HuH-7 (cell line): ENCODE measurements at regions not wholly inside any gene's neighbourhood (a gene's known extent, or its start where the extent isn't known, plus 50 kb on each side); places are given as distances from the start of the nearest gene placed in this dataset.
A peak's percentile ranks its signal among the peaks of the same experiment; 100 is the strongest.

ENCODE experiments used
- DNase-seq: peaks from one replicate; pipeline ENCODE4 v3.0.0; 2011; ENCODE audit warnings: low spot score

- DNase-seq: no peak
Measured at GRCh38 chr9:90420211-90420610, 222.4 kb downstream of the DIRAS2 start.

GRCh38 chr9:90420768-90421513 is 221.7 kb downstream of the DIRAS2 start:
- no peak for DNase-seq

- no peak for DNase-seq
Measured at GRCh38 chr9:90421786-90422185, 220.8 kb downstream of the DIRAS2 start.

- no peak for DNase-seq
Measured at GRCh38 chr9:90423661-90424193, 218.9 kb downstream of the DIRAS2 start.

GRCh38 chr9:90428517-90428916 is 214.1 kb downstream of the DIRAS2 start:
- no peak for DNase-seq

- DNase-seq: no peak
Measured at GRCh38 chr9:90432951-90433350, 209.7 kb downstream of the DIRAS2 start.

GRCh38 chr9:90433398-90433941 is 209.2 kb downstream of the DIRAS2 start:
- DNase-seq: no peak

- no peak for DNase-seq
Measured at GRCh38 chr9:90441814-90442213, 200.8 kb downstream of the DIRAS2 start.

GRCh38 chr9:90442723-90443122 is 199.9 kb downstream of the DIRAS2 start:
- DNase-seq: no peak

- no peak for DNase-seq
Measured at GRCh38 chr9:90444609-90445204, 197.9 kb downstream of the DIRAS2 start.

- DNase-seq: no peak
Measured at GRCh38 chr9:90445391-90445790, 197.2 kb downstream of the DIRAS2 start.

- DNase-seq: no peak
Measured at GRCh38 chr9:90446200-90446948, 196.2 kb downstream of the DIRAS2 start.

GRCh38 chr9:90447773-90448172 is 194.9 kb downstream of the DIRAS2 start:
- no peak for DNase-seq

- no peak for DNase-seq
Measured at GRCh38 chr9:90449213-90449925, 193.3 kb downstream of the DIRAS2 start.

- DNase-seq: no peak
Measured at GRCh38 chr9:90451804-90452203, 190.8 kb downstream of the DIRAS2 start.

- no peak for DNase-seq
Measured at GRCh38 chr9:90455316-90455715, 187.3 kb downstream of the DIRAS2 start.

- no peak for DNase-seq
Measured at GRCh38 chr9:90457386-90458190, 185.0 kb downstream of the DIRAS2 start.

GRCh38 chr9:90458485-90458884 is 184.1 kb downstream of the DIRAS2 start:
- DNase-seq: peak; percentile 54

GRCh38 chr9:90459321-90459720 is 183.3 kb downstream of the DIRAS2 start:
- DNase-seq: no peak

GRCh38 chr9:90460220-90460619 is 182.4 kb downstream of the DIRAS2 start:
- DNase-seq: no peak

GRCh38 chr9:90464978-90465377 is 177.6 kb downstream of the DIRAS2 start:
- no peak for DNase-seq
